ENCODE measurements at regions not wholly inside any gene's neighbourhood (a gene's known extent, or its start where the extent isn't known, plus 50 kb on each side); places are given as distances from the start of the nearest gene placed in this dataset.

DNA sequence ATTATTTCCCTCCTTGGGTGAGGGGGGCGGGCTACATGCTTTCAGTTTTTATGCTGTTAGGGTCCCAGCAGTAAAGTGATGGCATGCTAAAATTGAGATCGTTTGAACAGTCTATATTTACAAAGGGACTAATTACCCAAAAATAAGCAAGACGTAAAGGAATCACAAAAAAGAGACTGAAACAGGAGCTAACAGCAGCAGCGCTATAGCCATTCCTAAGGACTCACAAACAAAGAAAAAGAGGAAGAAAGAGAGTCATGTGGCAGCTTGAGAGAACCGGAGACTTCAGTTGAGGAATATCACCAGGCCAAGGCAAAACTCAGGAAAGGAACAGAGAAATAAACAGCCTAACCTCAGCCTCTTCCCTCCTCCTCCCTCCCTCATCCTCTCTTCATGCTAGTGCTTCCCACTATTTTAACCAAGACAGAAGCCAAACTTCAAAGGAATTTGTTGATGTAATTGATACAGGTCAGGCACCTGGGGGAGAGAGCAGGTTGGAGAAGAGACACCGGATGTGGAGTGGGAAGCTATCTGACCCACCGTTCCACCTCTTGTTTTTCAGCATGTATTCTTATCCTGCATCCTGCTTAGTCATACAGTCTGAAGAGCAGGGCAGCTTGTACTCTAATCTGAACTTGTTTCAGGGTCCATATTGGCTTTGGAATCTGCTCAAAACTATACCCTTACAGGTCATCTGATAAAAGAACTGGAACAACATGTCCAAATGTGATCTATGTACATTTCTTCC lies 383.7 kb downstream of the NAF1 start:
- TF ChIP-seq, protein P1, sequence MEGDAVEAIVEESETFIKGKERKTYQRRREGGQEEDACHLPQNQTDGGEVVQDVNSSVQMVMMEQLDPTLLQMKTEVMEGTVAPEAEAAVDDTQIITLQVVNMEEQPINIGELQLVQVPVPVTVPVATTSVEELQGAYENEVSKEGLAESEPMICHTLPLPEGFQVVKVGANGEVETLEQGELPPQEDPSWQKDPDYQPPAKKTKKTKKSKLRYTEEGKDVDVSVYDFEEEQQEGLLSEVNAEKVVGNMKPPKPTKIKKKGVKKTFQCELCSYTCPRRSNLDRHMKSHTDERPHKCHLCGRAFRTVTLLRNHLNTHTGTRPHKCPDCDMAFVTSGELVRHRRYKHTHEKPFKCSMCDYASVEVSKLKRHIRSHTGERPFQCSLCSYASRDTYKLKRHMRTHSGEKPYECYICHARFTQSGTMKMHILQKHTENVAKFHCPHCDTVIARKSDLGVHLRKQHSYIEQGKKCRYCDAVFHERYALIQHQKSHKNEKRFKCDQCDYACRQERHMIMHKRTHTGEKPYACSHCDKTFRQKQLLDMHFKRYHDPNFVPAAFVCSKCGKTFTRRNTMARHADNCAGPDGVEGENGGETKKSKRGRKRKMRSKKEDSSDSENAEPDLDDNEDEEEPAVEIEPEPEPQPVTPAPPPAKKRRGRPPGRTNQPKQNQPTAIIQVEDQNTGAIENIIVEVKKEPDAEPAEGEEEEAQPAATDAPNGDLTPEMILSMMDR (IDR thresholded peaks at IDR 0.05) = no peak
- TF ChIP-seq, protein P2, sequence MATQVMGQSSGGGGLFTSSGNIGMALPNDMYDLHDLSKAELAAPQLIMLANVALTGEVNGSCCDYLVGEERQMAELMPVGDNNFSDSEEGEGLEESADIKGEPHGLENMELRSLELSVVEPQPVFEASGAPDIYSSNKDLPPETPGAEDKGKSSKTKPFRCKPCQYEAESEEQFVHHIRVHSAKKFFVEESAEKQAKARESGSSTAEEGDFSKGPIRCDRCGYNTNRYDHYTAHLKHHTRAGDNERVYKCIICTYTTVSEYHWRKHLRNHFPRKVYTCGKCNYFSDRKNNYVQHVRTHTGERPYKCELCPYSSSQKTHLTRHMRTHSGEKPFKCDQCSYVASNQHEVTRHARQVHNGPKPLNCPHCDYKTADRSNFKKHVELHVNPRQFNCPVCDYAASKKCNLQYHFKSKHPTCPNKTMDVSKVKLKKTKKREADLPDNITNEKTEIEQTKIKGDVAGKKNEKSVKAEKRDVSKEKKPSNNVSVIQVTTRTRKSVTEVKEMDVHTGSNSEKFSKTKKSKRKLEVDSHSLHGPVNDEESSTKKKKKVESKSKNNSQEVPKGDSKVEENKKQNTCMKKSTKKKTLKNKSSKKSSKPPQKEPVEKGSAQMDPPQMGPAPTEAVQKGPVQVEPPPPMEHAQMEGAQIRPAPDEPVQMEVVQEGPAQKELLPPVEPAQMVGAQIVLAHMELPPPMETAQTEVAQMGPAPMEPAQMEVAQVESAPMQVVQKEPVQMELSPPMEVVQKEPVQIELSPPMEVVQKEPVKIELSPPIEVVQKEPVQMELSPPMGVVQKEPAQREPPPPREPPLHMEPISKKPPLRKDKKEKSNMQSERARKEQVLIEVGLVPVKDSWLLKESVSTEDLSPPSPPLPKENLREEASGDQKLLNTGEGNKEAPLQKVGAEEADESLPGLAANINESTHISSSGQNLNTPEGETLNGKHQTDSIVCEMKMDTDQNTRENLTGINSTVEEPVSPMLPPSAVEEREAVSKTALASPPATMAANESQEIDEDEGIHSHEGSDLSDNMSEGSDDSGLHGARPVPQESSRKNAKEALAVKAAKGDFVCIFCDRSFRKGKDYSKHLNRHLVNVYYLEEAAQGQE (IDR thresholded peaks at IDR 0.05; ENCODE audit: insufficient read depth in 1 of 2, low read depth in 2 of 2, low read length in 1 of 2) = no peak
- TF ChIP-seq POLR2AphosphoS5 (IDR thresholded peaks at IDR 0.05; ENCODE audit: low read depth, low read length) (no peak), TCF7L2 (IDR thresholded peaks at IDR 0.05; ENCODE audit: low read depth, low read length) (no peak), SIN3A (IDR thresholded peaks at IDR 0.05; ENCODE audit: borderline replicate concordance, insufficient read depth, low read depth, low read length) (no peak)
- no peak overlapping the region for H3K4me3 ChIP-seq (ENCODE audit: low read depth in 2 of 2, low read length in 2 of 2)
- no peaks in the 10 kb centered on the region for H3K27me3 ChIP-seq (ENCODE audit: control insufficient read depth, insufficient read depth, low read length)
- ATAC-seq = no peak
- no peaks in the 10 kb centered on the region for H3K36me3 ChIP-seq (ENCODE audit: control insufficient read depth, insufficient read depth, low read length)
- ChIA-PET CTCF (no interaction called here), POLR2A (no interaction called here)
- no TSS peak for BruUV-seq (replicated peaks)
- H3K9me3 ChIP-seq (ENCODE audit: control insufficient read depth, insufficient read depth, low read depth, low read length) = no peaks in the 10 kb centered on the region
- DNase-seq (ENCODE audit: low read depth, low spot score) = no peak
- intact Hi-C loops (cut with micrococcal nuclease; ENCODE audit: unreplicated experiment) (no loop called here), in situ Hi-C loops (cut with HindIII; ENCODE audit: low pct_unique_long_range_greater_than_20kb, low sequenced_read_pairs) (no loop called here)
- no peak overlapping the region for H3K27ac ChIP-seq (ENCODE audit: low read length)
- no peaks in the 10 kb centered on the region for H3K4me1 ChIP-seq (ENCODE audit: control insufficient read depth, insufficient read depth, low read length)

DNA sequence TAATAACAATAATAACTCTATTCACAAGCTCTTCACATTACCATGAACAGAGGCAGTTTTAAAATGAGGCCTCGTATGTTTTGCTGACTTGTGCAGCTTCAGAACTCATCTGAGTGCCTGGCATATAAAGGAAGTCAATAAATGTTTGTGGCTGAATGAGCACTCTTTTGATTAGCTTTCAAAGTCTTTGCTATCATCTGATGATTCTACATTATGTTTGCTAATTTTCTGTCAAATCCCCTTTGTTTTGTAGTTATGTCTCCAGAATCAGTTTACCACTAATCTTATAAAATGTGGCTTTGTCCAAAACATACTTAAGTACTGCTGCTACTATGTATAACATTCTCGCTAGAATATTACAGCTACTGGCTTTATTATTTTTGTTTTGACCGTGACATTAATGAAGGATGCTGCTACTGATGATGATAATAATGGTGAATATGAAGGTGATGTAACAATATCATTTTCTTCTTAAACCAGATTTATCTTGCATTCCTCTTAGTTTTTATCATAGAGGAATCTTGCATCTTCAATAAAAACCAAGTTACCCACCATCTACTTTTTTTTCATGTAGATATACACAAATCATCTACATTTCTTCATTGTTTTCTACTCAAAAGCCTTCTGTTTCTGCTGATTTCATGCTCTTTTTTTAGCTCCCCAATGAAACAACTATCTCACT lies 384.5 kb downstream of the NAF1 start:
- no peak for ATAC-seq
- intact Hi-C loops (cut with micrococcal nuclease; ENCODE audit: unreplicated experiment) (no loop called here), in situ Hi-C loops (cut with HindIII; ENCODE audit: low pct_unique_long_range_greater_than_20kb, low sequenced_read_pairs) (no loop called here)
- DNase-seq (ENCODE audit: low read depth, low spot score) = no peak
- Histone ChIP-seq H3K36me3 (ENCODE audit: control insufficient read depth, insufficient read depth, low read length) (no peaks in the 10 kb centered on the region), H3K27me3 (ENCODE audit: control insufficient read depth, insufficient read depth, low read length) (no peaks in the 10 kb centered on the region), H3K9me3 (ENCODE audit: control insufficient read depth, insufficient read depth, low read depth, low read length) (no peaks in the 10 kb centered on the region), H3K4me3 (ENCODE audit: low read depth in 2 of 2, low read length in 2 of 2) (no peak overlapping the region), H3K4me1 (ENCODE audit: control insufficient read depth, insufficient read depth, low read length) (no peaks in the 10 kb centered on the region), H3K27ac (ENCODE audit: low read length) (no peak overlapping the region)
- ChIA-PET CTCF (no interaction called here), POLR2A (no interaction called here)
- TF ChIP-seq, protein P2 (IDR thresholded peaks at IDR 0.05; ENCODE audit: insufficient read depth in 1 of 2, low read depth in 2 of 2, low read length in 1 of 2) = no peak
- TF ChIP-seq POLR2AphosphoS5 (IDR thresholded peaks at IDR 0.05; ENCODE audit: low read depth, low read length) (no peak), SIN3A (IDR thresholded peaks at IDR 0.05; ENCODE audit: borderline replicate concordance, insufficient read depth, low read depth, low read length) (no peak), TCF7L2 (IDR thresholded peaks at IDR 0.05; ENCODE audit: low read depth, low read length) (no peak)
- TF ChIP-seq, protein P1 (IDR thresholded peaks at IDR 0.05) = no peak
- no TSS peak for BruUV-seq (replicated peaks)

All from Panc1 (cell line).